ENCODE measurements at regions not wholly inside any gene's neighbourhood (a gene's known extent, or its start where the extent isn't known, plus 50 kb on each side); places are given as distances from the start of the nearest gene placed in this dataset.

GRCh38 chr5:156199045-156199444 is 127.9 kb upstream of the SGCD start:
- Histone ChIP-seq H3K9me1 (ENCODE audit: control insufficient read depth, insufficient read depth, low read length) (no peaks in the 10 kb centered on the region), H3K4me1 (replicated peaks in 1 of 2; ENCODE audit: control insufficient read depth in 2 of 2, insufficient read depth in 2 of 2, low read length in 2 of 2) (no peaks in the 10 kb centered on the region), H3K9ac (ENCODE audit: insufficient read depth in 1 of 2, low read depth in 2 of 2, low read length in 2 of 2) (no peak overlapping the region), H3K9me3 (replicated peaks; ENCODE audit: control insufficient read depth, insufficient read depth, low read depth, low read length) (no peaks in the 10 kb centered on the region), H3K36me3 (ENCODE audit: control insufficient read depth, insufficient read depth, low read length) (no peaks in the 10 kb centered on the region), H2AFZ (ENCODE audit: low read depth, low read length) (no peak overlapping the region), H3K4me3 (no peak overlapping the region), H3K27me3 (ENCODE audit: control insufficient read depth in 2 of 2, insufficient read depth in 2 of 2, low read length in 2 of 2) (no peaks in the 10 kb centered on the region), H3K27ac (ENCODE audit: extremely low read depth, low read depth, low read length) (no peak overlapping the region), H3K79me2 (ENCODE audit: control insufficient read depth, insufficient read depth, low read length) (no peaks in the 10 kb centered on the region), H4K20me1 (replicated peaks; ENCODE audit: control insufficient read depth, insufficient read depth, low read length) (no peaks in the 10 kb centered on the region), H3K4me2 (ENCODE audit: insufficient read depth, low read length) (no peak overlapping the region)
- 0% methylated on average over 1 of the region's 1 CpG for WGBS (ENCODE audit: insufficient coverage, low coverage, missing lambda C conversion rate)
- CTCF ChIA-PET (ENCODE audit: low intra/inter-chr PET ratio) = no interaction called here
- in situ Hi-C loops (cut with MboI) (no loop called here), intact Hi-C loops (cut with micrococcal nuclease) (no loop called here)
- no peak for ATAC-seq
- TF ChIP-seq SRF (CRISPR knock-in tag; IDR thresholded peaks at IDR 0.05) = no peak
- TF ChIP-seq ZNF239 (CRISPR knock-in tag; IDR thresholded peaks at IDR 0.05) = no peak
- no peak for TF ChIP-seq ILK (tag; IDR thresholded peaks at IDR 0.05; ENCODE audit: borderline replicate concordance, low read depth)
- no peak for TF ChIP-seq NELFE (IDR thresholded peaks at IDR 0.05; ENCODE audit: insufficient read depth, insufficient read length)
- no peak for TF ChIP-seq RUNX1 (IDR thresholded peaks at IDR 0.05; ENCODE audit: low read depth)
- no peak for TF ChIP-seq HSF4 (CRISPR knock-in tag; IDR thresholded peaks at IDR 0.05; ENCODE audit: borderline replicate concordance)
- no peak for TF ChIP-seq CBFB (CRISPR knock-in tag; IDR thresholded peaks at IDR 0.05)
- no peak for TF ChIP-seq CHD2 (IDR thresholded peaks at IDR 0.05; ENCODE audit: low read depth, low read length)
- no peak for TF ChIP-seq HDAC3 (IDR thresholded peaks at IDR 0.05; ENCODE audit: borderline replicate concordance, partially characterized antibody)
- TF ChIP-seq SMARCA5 (IDR thresholded peaks at IDR 0.05) = no peak
- TF ChIP-seq KAT7 (CRISPR knock-in tag; IDR thresholded peaks at IDR 0.05; ENCODE audit: borderline replicate concordance) = no peak
- BruUV-seq (replicated peaks) = no TSS peak
- no peak for DNase-seq (ENCODE audit: extremely low read depth in 1 of 4, low spot score in 3 of 4)
- POLR2A ChIA-PET = no interaction called here
- no peak for FAIRE-seq
